IMR-90 (cell line): ENCODE measurements at regions not wholly inside any gene's neighbourhood (a gene's known extent, or its start where the extent isn't known, plus 50 kb on each side); places are given as distances from the start of the nearest gene placed in this dataset.

Experiments
- ATAC-seq: fragments of 200-7000 bp; cut with Tn5 transposase; 2 replicates; pipeline ENCODE4 v1.9.1; 2020; ENCODE audit warnings: low read depth, mild to moderate bottlenecking, moderate library complexity
- BruUV-seq: library from RNA; stranded (reverse); fragments of 400-500 nt; replicated peaks from 2 replicates; lab custom pipeline; 2021; lab: Mats Ljungman, UMichigan
- CTCF ChIA-PET: fragments of 300-600 bp; formaldehyde crosslinking; extraction: SDS; loops from one replicate; lab custom pipeline; 2021; ENCODE audit warnings: antibody characterized with exemption; lab: Yijun Ruan, JAX
- POLR2A ChIA-PET: fragments of 300-600 bp; sonication (Branson Sonifier 250); formaldehyde crosslinking; loops from one replicate; lab custom pipeline; 2022; ENCODE audit warnings: antibody characterized with exemption; ENCODE audit not compliant: unreplicated experiment; lab: Charles Lee
- DNase-seq: peaks from one replicate; pipeline ENCODE4 v3.0.0; 2013
- H2AFZ ChIP-seq: replicated peaks from 2 replicates; pipeline ENCODE3; 2013; ENCODE audit warnings: low read length, mild to moderate bottlenecking; ENCODE audit not compliant: poor library complexity
- H2AK5ac ChIP-seq: 2 replicates; pipeline ENCODE4 v1.6.1; 2013; ENCODE audit warnings: low read depth, low read length, inconsistent platforms
- H2AK9ac ChIP-seq: replicated peaks from 2 replicates; pipeline ENCODE3; 2013; ENCODE audit warnings: mild to moderate bottlenecking, low read depth, low read length, moderate library complexity; ENCODE audit not compliant: poor library complexity
- H2BK120ac ChIP-seq: 2 replicates; pipeline ENCODE4 v1.6.1; 2013; ENCODE audit warnings: low read depth, low read length, inconsistent platforms
- H2BK15ac ChIP-seq: 3 replicates; pipeline ENCODE4 v1.6.1; 2013; ENCODE audit warnings: low read depth, low read length, inconsistent platforms
- H2BK20ac ChIP-seq: 2 replicates; pipeline ENCODE4 v1.6.1; 2013; ENCODE audit warnings: low read depth, mild to moderate bottlenecking, inconsistent platforms, low read length, moderate library complexity
- H2BK5ac ChIP-seq: 2 replicates; pipeline ENCODE4 v1.6.1; 2013; ENCODE audit warnings: mild to moderate bottlenecking, low read depth, low read length, inconsistent platforms; ENCODE audit not compliant: poor library complexity, severe bottlenecking
- H3K14ac ChIP-seq: replicated peaks from 2 replicates; pipeline ENCODE4 v1.6.1; 2013; ENCODE audit warnings: low read depth, low read length, inconsistent platforms
- H3K18ac ChIP-seq: 2 replicates; pipeline ENCODE4 v1.6.1; 2013; ENCODE audit warnings: low read depth, low read length, control low read depth
- H3K23ac ChIP-seq: 2 replicates; pipeline ENCODE4 v1.6.1; 2013; ENCODE audit warnings: low read depth, low read length, inconsistent platforms
- H3K27ac ChIP-seq: 2 replicates; pipeline ENCODE4 v1.5.1; 2013; ENCODE audit warnings: mild to moderate bottlenecking, control low read depth, low read length; ENCODE audit not compliant: insufficient read depth
- H3K27me3 ChIP-seq: 2 replicates; pipeline ENCODE4 v1.6.1; 2013; ENCODE audit warnings: low read length; ENCODE audit not compliant: control insufficient read depth, insufficient read depth
- H3K36me3 ChIP-seq: 2 replicates; pipeline ENCODE4 v1.6.1; 2013; ENCODE audit warnings: low read length, mixed read lengths; ENCODE audit not compliant: control insufficient read depth, insufficient read depth
- H3K4ac ChIP-seq: 2 replicates; pipeline ENCODE4 v1.6.1; 2013; ENCODE audit warnings: low read depth, low read length, inconsistent platforms
- H3K4me1 ChIP-seq: 2 replicates; pipeline ENCODE4 v1.6.1; 2013; ENCODE audit warnings: low read length, mixed read lengths; ENCODE audit not compliant: control insufficient read depth, insufficient read depth
- H3K4me2 ChIP-seq: 2 replicates; pipeline ENCODE4 v1.6.1; 2013; ENCODE audit warnings: low read depth, mild to moderate bottlenecking, control low read depth, low read length, moderate library complexity
- H3K4me3 ChIP-seq: 2 replicates; pipeline ENCODE4 v1.5.1; 2013; ENCODE audit warnings: low read depth, mild to moderate bottlenecking, control low read depth, low read length, moderate library complexity; ENCODE audit not compliant: insufficient read depth
- H3K56ac ChIP-seq: 2 replicates; pipeline ENCODE4 v1.6.1; 2013; ENCODE audit warnings: low read length, inconsistent platforms; ENCODE audit not compliant: insufficient read depth; ENCODE audit errors: extremely low read depth
- H3K79me1 ChIP-seq, 2 experiments: 2 replicates each; pipeline ENCODE4 v1.6.1; 2013; ENCODE audit warnings: low read length in 2 of 2, inconsistent platforms in 1 of 2, low read depth in 1 of 2
- H3K9ac ChIP-seq: 2 replicates; pipeline ENCODE4 v1.6.1; 2013; ENCODE audit warnings: low read depth, low read length, control low read depth
- H3K9me1 ChIP-seq: 2 replicates; pipeline ENCODE4 v1.6.1; 2013; ENCODE audit warnings: low read length, inconsistent platforms; ENCODE audit not compliant: insufficient read depth
- H3K9me3 ChIP-seq: 2 replicates; pipeline ENCODE4 v1.6.1; 2013; ENCODE audit warnings: low read length; ENCODE audit not compliant: control insufficient read depth, insufficient read depth
- H4K20me1 ChIP-seq: 2 replicates; pipeline ENCODE4 v1.6.1; 2013; ENCODE audit warnings: low read length, inconsistent platforms; ENCODE audit not compliant: insufficient read depth
- H4K5ac ChIP-seq: 2 replicates; pipeline ENCODE4 v1.6.1; 2013; ENCODE audit warnings: mild to moderate bottlenecking, low read depth, low read length, control low read depth
- H4K8ac ChIP-seq, 2 experiments: 2 replicates each; pipeline ENCODE4 v1.6.1; 2013; ENCODE audit warnings: low read depth in 2 of 2, low read length in 2 of 2, control low read depth in 1 of 2, inconsistent platforms in 1 of 2
- H4K91ac ChIP-seq: 2 replicates; pipeline ENCODE4 v1.6.1; 2013; ENCODE audit warnings: low read depth, low read length, inconsistent platforms; ENCODE audit not compliant: insufficient read depth
- BHLHE40 ChIP-seq: fragments of 150-350 bp; IDR thresholded peaks from 2 replicates; pipeline ENCODE4 v1.6.1; 2016; ENCODE audit warnings: mild to moderate bottlenecking, low read depth, low read length
- CHD1 ChIP-seq: IDR thresholded peaks from 2 replicates; pipeline ENCODE4 v1.6.1; 2012; ENCODE audit warnings: low read depth, low read length, improper control_type of control experiment
- ELK1 ChIP-seq: fragments of 150-350 bp; IDR thresholded peaks from 2 replicates; pipeline ENCODE4 v1.6.1; 2016; ENCODE audit warnings: low read depth, mild to moderate bottlenecking, low read length, moderate library complexity, borderline replicate concordance
- MAZ ChIP-seq: IDR thresholded peaks from 2 replicates; pipeline ENCODE4 v1.6.1; 2012; ENCODE audit warnings: low read depth, mild to moderate bottlenecking, low read length, improper control_type of control experiment, moderate library complexity, borderline replicate concordance
- NFE2L2 ChIP-seq: fragments of 150-350 bp; IDR thresholded peaks from 2 replicates; pipeline ENCODE4 v1.6.1; 2016; ENCODE audit warnings: low read depth, mild to moderate bottlenecking, low read length
- POLR2A ChIP-seq: IDR thresholded peaks from 2 replicates; pipeline ENCODE4 v1.6.1; 2012; ENCODE audit warnings: mild to moderate bottlenecking, low read depth, low read length
- RAD21 ChIP-seq: IDR thresholded peaks from 2 replicates; pipeline ENCODE4 v1.6.1; 2012; ENCODE audit warnings: low read length, improper control_type of control experiment
- SMC3 ChIP-seq: fragments of 150-350 bp; IDR thresholded peaks from 2 replicates; pipeline ENCODE4 v1.6.1; 2016; ENCODE audit warnings: low read depth, mild to moderate bottlenecking, antibody characterized with exemption, low read length, moderate library complexity
- WGBS, 2 experiments: methylation state at CpG; one replicate each; pipeline versions ENCODE4 v1.1.5 to v1.1.7; 2013; ENCODE audit warnings: missing lambda C conversion rate in 2 of 2; ENCODE audit not compliant: insufficient read length in 1 of 2; ENCODE audit errors: extremely low coverage in 2 of 2; 5-methylcytosine and 5-hydroxymethylcytosine counted together
- dilution Hi-C: fragments of 300-500 bp; cut with HindIII; formaldehyde crosslinking; loops from one replicate; pipeline ENCODE4 v1.14.3; 2018; ENCODE audit warnings: low sequenced_read_pairs; ENCODE audit not compliant: unreplicated experiment
- in situ Hi-C: fragments of 300-500 bp; cut with MboI; formaldehyde crosslinking; loops from 3 replicates; pipeline ENCODE4 v1.14.3; 2019; ENCODE audit warnings: low sequenced_read_pairs, inconsistent platforms, mixed read lengths
- intact Hi-C: fragments of 100-400 bp; cut with micrococcal nuclease; formaldehyde crosslinking; loops from 2 replicates; pipeline ENCODE4 v1.10.0; 2022
- TF ChIP-seq, protein P1 (sequence below): fragments of 150-350 bp; IDR thresholded peaks from 2 replicates; pipeline ENCODE4 v1.6.1; 2017; ENCODE audit warnings: mild to moderate bottlenecking, antibody characterized with exemption, low read length, low read depth

GRCh38 chr4:31259119-31259518 is 539.0 kb downstream of the PCDH7 start:
- H2AFZ ChIP-seq = no peak overlapping the region
- no peaks in the 10 kb centered on the region for H3K79me1 ChIP-seq
- no peaks in the 10 kb centered on the region for H3K9me1 ChIP-seq
- H2BK5ac ChIP-seq = no peak overlapping the region
- no peaks in the 10 kb centered on the region for H3K4me1 ChIP-seq
- no peak overlapping the region for H3K4me2 ChIP-seq
- H3K9me3 ChIP-seq = no peaks in the 10 kb centered on the region
- no peak overlapping the region for H3K14ac ChIP-seq
- intact Hi-C loops = no loop called here
- H2BK120ac ChIP-seq = no peak overlapping the region
- ATAC-seq = no peak
- ChIA-PET POLR2A (no interaction called here), CTCF (no interaction called here)
- H4K8ac ChIP-seq = no peak overlapping the region
- no TSS peak for BruUV-seq
- H3K36me3 ChIP-seq = no peaks in the 10 kb centered on the region
- H3K9ac ChIP-seq = no peak overlapping the region
- dilution Hi-C loops = no loop called here
- H3K4ac ChIP-seq = no peak overlapping the region
- no peak overlapping the region for H4K91ac ChIP-seq
- no peak overlapping the region for H2BK20ac ChIP-seq
- WGBS, 2 experiments = 92% methylated on average over 2 of the region's 15 CpGs; no CpG with 5 or more reads in 1 of the 2 experiments
- H3K27me3 ChIP-seq = no peaks in the 10 kb centered on the region
- H3K23ac ChIP-seq = no peak overlapping the region
- in situ Hi-C loops = no loop called here
- no peak overlapping the region for H2BK15ac ChIP-seq
- no peak overlapping the region for H2AK5ac ChIP-seq
- H3K27ac ChIP-seq = no peak overlapping the region
- no peak overlapping the region for H3K56ac ChIP-seq
- H4K5ac ChIP-seq = no peak overlapping the region
- no peak for DNase-seq
- no peak overlapping the region for H3K4me3 ChIP-seq
- no peak overlapping the region for H2AK9ac ChIP-seq
- no peaks in the 10 kb centered on the region for H4K20me1 ChIP-seq
- H3K18ac ChIP-seq = no peak overlapping the region
- TF ChIP-seq POLR2A (no peak), NFE2L2 (no peak), ELK1 (no peak), MAZ (no peak), RAD21 (no peak), CHD1 (no peak), BHLHE40 (no peak), SMC3 (no peak)
- TF ChIP-seq, protein P1, sequence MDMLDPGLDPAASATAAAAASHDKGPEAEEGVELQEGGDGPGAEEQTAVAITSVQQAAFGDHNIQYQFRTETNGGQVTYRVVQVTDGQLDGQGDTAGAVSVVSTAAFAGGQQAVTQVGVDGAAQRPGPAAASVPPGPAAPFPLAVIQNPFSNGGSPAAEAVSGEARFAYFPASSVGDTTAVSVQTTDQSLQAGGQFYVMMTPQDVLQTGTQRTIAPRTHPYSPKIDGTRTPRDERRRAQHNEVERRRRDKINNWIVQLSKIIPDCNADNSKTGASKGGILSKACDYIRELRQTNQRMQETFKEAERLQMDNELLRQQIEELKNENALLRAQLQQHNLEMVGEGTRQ = no peak
